MCF 10A (cell line): ENCODE measurements at regions not wholly inside any gene's neighbourhood (a gene's known extent, or its start where the extent isn't known, plus 50 kb on each side); places are given as distances from the start of the nearest gene placed in this dataset.

Source experiments
- BruUV-seq: library from RNA; stranded (reverse); fragments of 400-500 nt; replicated peaks from 2 replicates; lab custom pipeline; 2021; lab: Mats Ljungman, UMichigan
- CTCF ChIA-PET: fragments of 300-600 bp; sonication (Branson Sonifier 250); formaldehyde crosslinking; extraction: SDS; loops from one replicate; lab custom pipeline; 2021; ENCODE audit warnings: antibody characterized with exemption, inconsistent platforms; lab: Yijun Ruan, JAX
- POLR2A ChIA-PET: fragments of 300-600, 350-650 bp; sonication (Branson Sonifier 250); formaldehyde crosslinking; extraction: SDS; loops from one replicate; lab custom pipeline; 2020; ENCODE audit warnings: antibody characterized with exemption, inconsistent platforms; lab: Yijun Ruan, JAX
- DNase-seq: peaks from one replicate; pipeline ENCODE4 v3.0.0-alpha.2; 2018; ENCODE audit not compliant: unreplicated experiment
- H3K27ac Mint-ChIP-seq: one replicate; pipeline ENCODE4 v1.8.0; 2022; ENCODE audit warnings: mild to moderate bottlenecking, low read depth, mixed read lengths; ENCODE audit not compliant: unreplicated experiment
- H3K27me3 Mint-ChIP-seq: one replicate; pipeline ENCODE4 v1.8.0; 2022; ENCODE audit warnings: mixed read lengths; ENCODE audit not compliant: insufficient read depth, unreplicated experiment
- H3K36me3 Mint-ChIP-seq: one replicate; pipeline ENCODE4 v1.8.0; 2022; ENCODE audit warnings: mild to moderate bottlenecking, moderate library complexity, mixed read lengths; ENCODE audit not compliant: insufficient read depth, unreplicated experiment
- H3K4me1 Mint-ChIP-seq: one replicate; pipeline ENCODE4 v1.8.0; 2022; ENCODE audit warnings: mixed read lengths; ENCODE audit not compliant: insufficient read depth, unreplicated experiment
- H3K4me3 Mint-ChIP-seq: one replicate; pipeline ENCODE4 v1.8.0; 2022; ENCODE audit warnings: mild to moderate bottlenecking, moderate library complexity, mixed read lengths; ENCODE audit not compliant: unreplicated experiment
- H3K9me3 Mint-ChIP-seq: one replicate; pipeline ENCODE4 v1.8.0; 2022; ENCODE audit warnings: mixed read lengths; ENCODE audit not compliant: unreplicated experiment
- intact Hi-C: fragments of 100-400 bp; cut with micrococcal nuclease; formaldehyde crosslinking; loops from 2 replicates; pipeline ENCODE4 v1.14.1; 2022
- TF ChIP-seq, protein P1 (sequence below): fragments of 200-600 bp; IDR thresholded peaks from one replicate; pipeline ENCODE4 v1.8.0; 2022; ENCODE audit warnings: antibody characterized with exemption, mild to moderate bottlenecking; ENCODE audit not compliant: unreplicated experiment

DNA sequence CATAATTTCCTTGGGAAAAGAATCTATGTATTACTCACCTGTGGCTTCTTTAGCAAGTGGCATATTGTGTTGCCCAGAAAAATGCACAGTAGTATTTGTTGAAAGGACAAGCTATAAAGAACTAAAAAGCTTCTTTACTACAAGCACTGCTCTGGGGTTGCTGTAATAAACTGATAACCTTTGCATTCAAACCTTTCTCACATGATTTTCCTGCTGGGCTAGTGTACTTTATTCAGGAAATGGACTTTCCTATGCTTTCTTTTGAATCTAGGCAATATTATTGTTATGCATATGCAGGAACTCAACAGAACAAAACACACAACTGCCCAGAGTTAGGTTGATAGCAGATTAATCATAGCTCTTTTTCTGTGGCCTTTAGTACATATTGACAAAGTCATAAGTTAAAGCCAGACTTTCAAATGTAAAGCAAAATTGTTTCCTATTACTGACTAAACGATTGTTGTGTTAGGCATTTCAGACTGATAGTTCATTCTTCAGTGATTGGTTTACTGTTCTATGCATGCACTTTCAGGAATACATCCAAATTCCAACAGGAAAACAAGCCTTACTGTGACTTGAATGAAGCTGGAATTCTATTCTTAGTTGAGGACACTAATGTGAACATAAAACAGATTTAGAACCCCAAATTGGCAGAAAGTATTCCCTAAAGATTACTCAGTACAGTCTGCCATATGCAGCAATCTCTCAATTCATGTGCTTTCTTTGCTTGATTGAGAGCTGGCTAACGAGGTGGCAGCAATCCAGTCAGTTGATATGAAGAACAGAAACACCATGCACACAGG, 564.3 kb upstream of the NEGR1 start:
- H3K9me3 Mint-ChIP-seq: no peaks in the 10 kb centered on the region
- intact Hi-C loops: no loop called here
- ChIA-PET POLR2A (interaction anchor here (0.6 kb wide), 1 partner anchor 187 kb away, joined by 5 read pairs; no protein-coding TSS in a partner anchor), CTCF (interaction anchor here (0.6 kb wide), 2 partner anchors 74 to 255 kb away, joined by 3 to 4 read pairs; no protein-coding TSS in a partner anchor)
- H3K27me3 Mint-ChIP-seq: no peaks in the 10 kb centered on the region
- H3K27ac Mint-ChIP-seq: no peak overlapping the region
- no peak for DNase-seq
- BruUV-seq: no TSS peak
- H3K4me1 Mint-ChIP-seq: no peaks in the 10 kb centered on the region
- TF ChIP-seq, protein P1, sequence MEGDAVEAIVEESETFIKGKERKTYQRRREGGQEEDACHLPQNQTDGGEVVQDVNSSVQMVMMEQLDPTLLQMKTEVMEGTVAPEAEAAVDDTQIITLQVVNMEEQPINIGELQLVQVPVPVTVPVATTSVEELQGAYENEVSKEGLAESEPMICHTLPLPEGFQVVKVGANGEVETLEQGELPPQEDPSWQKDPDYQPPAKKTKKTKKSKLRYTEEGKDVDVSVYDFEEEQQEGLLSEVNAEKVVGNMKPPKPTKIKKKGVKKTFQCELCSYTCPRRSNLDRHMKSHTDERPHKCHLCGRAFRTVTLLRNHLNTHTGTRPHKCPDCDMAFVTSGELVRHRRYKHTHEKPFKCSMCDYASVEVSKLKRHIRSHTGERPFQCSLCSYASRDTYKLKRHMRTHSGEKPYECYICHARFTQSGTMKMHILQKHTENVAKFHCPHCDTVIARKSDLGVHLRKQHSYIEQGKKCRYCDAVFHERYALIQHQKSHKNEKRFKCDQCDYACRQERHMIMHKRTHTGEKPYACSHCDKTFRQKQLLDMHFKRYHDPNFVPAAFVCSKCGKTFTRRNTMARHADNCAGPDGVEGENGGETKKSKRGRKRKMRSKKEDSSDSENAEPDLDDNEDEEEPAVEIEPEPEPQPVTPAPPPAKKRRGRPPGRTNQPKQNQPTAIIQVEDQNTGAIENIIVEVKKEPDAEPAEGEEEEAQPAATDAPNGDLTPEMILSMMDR: no peak
- no peaks in the 10 kb centered on the region for H3K36me3 Mint-ChIP-seq
- no peak overlapping the region for H3K4me3 Mint-ChIP-seq

DNA sequence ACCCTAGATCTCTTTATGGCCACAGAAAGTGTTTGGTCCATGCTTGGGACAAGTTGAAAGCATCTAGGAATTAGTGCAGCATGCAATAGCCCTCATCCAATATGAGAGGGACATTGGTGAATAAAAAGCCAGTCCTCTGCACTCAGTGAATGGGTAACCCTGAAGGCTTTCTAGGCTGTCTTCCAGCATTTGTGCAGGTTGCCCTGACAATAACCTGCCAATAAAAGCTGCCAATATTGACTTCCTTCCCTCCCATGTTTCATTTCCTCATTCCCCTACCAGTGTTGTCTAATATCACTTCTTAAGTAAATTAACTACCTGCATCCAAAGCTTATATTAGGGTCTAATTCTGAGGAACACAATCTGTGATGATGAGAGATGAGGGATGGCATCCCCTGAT, 563.6 kb upstream of the NEGR1 start:
- ChIA-PET POLR2A (interaction anchor here (0.6 kb wide), 1 partner anchor 188 kb away, joined by 5 read pairs; no protein-coding TSS in a partner anchor), CTCF (no interaction called here)
- Mint-ChIP-seq H3K4me1 (no peaks in the 10 kb centered on the region), H3K4me3 (no peak overlapping the region), H3K9me3 (no peaks in the 10 kb centered on the region), H3K27me3 (no peaks in the 10 kb centered on the region), H3K27ac (no peak overlapping the region), H3K36me3 (no peaks in the 10 kb centered on the region)
- TF ChIP-seq, protein P1: no peak
- intact Hi-C loops: no loop called here
- no TSS peak for BruUV-seq
- DNase-seq: no peak

DNA sequence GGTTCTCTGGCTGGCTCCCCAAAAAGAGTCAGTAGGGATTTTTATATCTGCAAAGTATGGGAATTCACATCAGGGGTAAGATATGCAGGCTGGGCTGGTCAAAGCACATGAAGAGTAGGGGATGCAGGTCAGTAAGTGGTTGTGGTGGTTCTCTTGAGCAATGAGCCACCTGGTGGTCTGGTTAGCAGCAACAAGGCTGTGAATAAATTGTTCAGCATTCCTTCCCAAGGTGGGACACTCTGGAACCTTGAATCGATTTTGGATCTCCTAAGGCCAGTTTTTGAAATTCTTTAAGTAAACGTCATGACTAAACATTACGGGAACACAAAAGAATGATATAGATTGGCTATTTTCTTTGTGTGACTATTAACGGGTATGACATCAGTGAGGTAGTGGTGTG, 563.0 kb upstream of the NEGR1 start:
- peak; percentile 30 for DNase-seq
- ChIA-PET POLR2A (no interaction called here), CTCF (no interaction called here)
- Mint-ChIP-seq H3K27ac (no peak overlapping the region), H3K4me3 (no peak overlapping the region), H3K4me1 (no peaks in the 10 kb centered on the region), H3K9me3 (no peaks in the 10 kb centered on the region), H3K27me3 (no peaks in the 10 kb centered on the region), H3K36me3 (no peaks in the 10 kb centered on the region)
- TF ChIP-seq, protein P1: no peak
- intact Hi-C loops: no loop called here
- BruUV-seq: no TSS peak

DNA sequence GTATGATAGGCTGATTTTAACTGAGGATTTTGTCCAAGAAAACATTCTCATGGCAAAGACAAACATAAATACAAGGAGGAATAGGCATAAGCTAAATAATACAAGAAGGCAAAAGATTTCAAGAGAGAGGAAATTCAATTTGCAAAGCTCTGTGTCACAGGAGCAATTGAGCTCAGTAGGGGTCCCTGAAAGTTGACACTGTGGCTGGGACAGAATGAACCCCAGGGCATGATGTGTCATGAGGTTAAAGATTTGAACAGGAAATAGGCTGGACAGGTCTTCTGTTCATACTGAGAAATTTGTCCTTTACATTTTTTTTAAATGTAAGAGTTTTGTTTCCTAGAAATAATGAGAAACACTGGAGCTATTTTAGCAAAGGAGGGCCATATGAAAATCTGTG, 555.4 kb upstream of the NEGR1 start:
- ChIA-PET CTCF (no interaction called here), POLR2A (no interaction called here)
- Mint-ChIP-seq H3K9me3 (peaks cover 14% of the 10 kb centered on the region), H3K36me3 (no peaks in the 10 kb centered on the region), H3K27ac (peak overlapping the region; percentile 57), H3K27me3 (no peaks in the 10 kb centered on the region), H3K4me1 (peaks cover 6% of the 10 kb centered on the region), H3K4me3 (no peak overlapping the region)
- TF ChIP-seq, protein P1: no peak
- intact Hi-C loops: no loop called here
- DNase-seq: peak; percentile 45
- BruUV-seq: no TSS peak
